SK-N-SH (cell line): ENCODE measurements at regions not wholly inside any gene's neighbourhood (a gene's known extent, or its start where the extent isn't known, plus 50 kb on each side); places are given as distances from the start of the nearest gene placed in this dataset.

Experiments used
- CTCF ChIA-PET: fragments of 300-600, 350-600 bp; formaldehyde crosslinking; extraction: SDS; loops from one replicate; lab custom pipeline; 2021; lab: Yijun Ruan, JAX
- POLR2A ChIA-PET: fragments of 350-600 bp; sonication (Branson Sonifier 250); formaldehyde crosslinking; extraction: SDS; loops from one replicate; lab custom pipeline; 2020; ENCODE audit warnings: antibody characterized with exemption, inconsistent platforms; lab: Yijun Ruan, JAX
- DNase-seq: peaks from one replicate; pipeline ENCODE4 v3.0.0; 2012
- H2AFZ ChIP-seq: fragments of 200-600 bp; sonication (generic); 2 replicates; pipeline ENCODE4 v1.8.1; 2016; ENCODE audit warnings: antibody characterized with exemption, mild to moderate bottlenecking, low read depth
- H3F3A ChIP-seq: fragments of 200-600 bp; sonication (generic); replicated peaks from 2 replicates; pipeline ENCODE3; 2016; ENCODE audit warnings: antibody characterized with exemption, mild to moderate bottlenecking; ENCODE audit not compliant: insufficient read depth
- H3K27ac ChIP-seq, 2 experiments: fragments of 200-500 bp in 1 of 2; fragments of 200-600 bp in 1 of 2; sonication (Bioruptor generic) in 1 of 2; sonication (generic), shearing (Covaris generic) in 1 of 2; 2 replicates each; pipeline versions ENCODE4 v1.5.1 to v1.6.1; 2014 to 2016; ENCODE audit warnings: low read depth in 2 of 2, inconsistent platforms in 1 of 2, low read length in 1 of 2, mild to moderate bottlenecking in 1 of 2, mixed read lengths in 1 of 2
- H3K27me3 ChIP-seq: fragments of 200-600 bp; sonication (generic), shearing (Covaris generic); 2 replicates; pipeline ENCODE4 v1.6.1; 2016; ENCODE audit warnings: mixed run types; ENCODE audit not compliant: insufficient read depth
- H3K36me3 ChIP-seq, 2 experiments: fragments of 200-500 bp in 1 of 2; fragments of 200-600 bp in 1 of 2; sonication (Bioruptor generic) in 1 of 2; sonication (generic) in 1 of 2; replicated peaks in 1 of 2; 2 replicates each; pipeline versions ENCODE3 to v1.5.1; 2014 to 2016; ENCODE audit warnings: low read length in 1 of 2, mild to moderate bottlenecking in 1 of 2; ENCODE audit not compliant: insufficient read depth in 2 of 2, control insufficient read depth in 1 of 2
- H3K4me1 ChIP-seq, 2 experiments: fragments of 200-500 bp in 1 of 2; fragments of 200-600 bp in 1 of 2; sonication (Bioruptor generic) in 1 of 2; sonication (generic), shearing (Covaris generic) in 1 of 2; 2 replicates each; pipeline versions ENCODE4 v1.5.1 to v1.6.1; 2014 to 2016; ENCODE audit warnings: low read depth in 1 of 2, low read length in 1 of 2, mixed run types in 1 of 2; ENCODE audit not compliant: insufficient read depth in 2 of 2, control insufficient read depth in 1 of 2
- H3K4me2 ChIP-seq: fragments of 200-600 bp; sonication (generic), shearing (Covaris generic); 2 replicates; pipeline ENCODE4 v1.6.1; 2017; ENCODE audit warnings: mixed run types
- H3K4me3 ChIP-seq, 2 experiments: fragments of 200-500 bp in 1 of 2; fragments of 200-600 bp in 1 of 2; sonication (Bioruptor generic) in 1 of 2; sonication (generic), shearing (Covaris generic) in 1 of 2; 2 replicates each; pipeline versions ENCODE4 v1.5.1 to v1.8.1; 2014 to 2016; ENCODE audit warnings: low read depth in 2 of 2, inconsistent platforms in 1 of 2, low read length in 1 of 2, mild to moderate bottlenecking in 1 of 2, mixed read lengths in 1 of 2, moderate library complexity in 1 of 2
- H3K79me2 ChIP-seq: fragments of 200-600 bp; sonication (generic); 2 replicates; pipeline ENCODE4 v1.8.1; 2017; ENCODE audit warnings: mild to moderate bottlenecking; ENCODE audit not compliant: insufficient read depth
- H3K9ac ChIP-seq: fragments of 200-600 bp; sonication (generic); 2 replicates; pipeline ENCODE4 v1.6.1; 2017; ENCODE audit warnings: mixed run types
- H3K9me2 ChIP-seq: fragments of 200-600 bp; sonication (generic); 2 replicates; pipeline ENCODE4 v1.6.1; 2017; ENCODE audit warnings: mixed run types
- H3K9me3 ChIP-seq: fragments of 200-600 bp; sonication (generic); 2 replicates; pipeline ENCODE4 v1.6.1; 2017; ENCODE audit warnings: mixed run types, mild to moderate bottlenecking, moderate library complexity
- H4K20me1 ChIP-seq: fragments of 200-600 bp; sonication (generic); 2 replicates; pipeline ENCODE4 v1.6.1; 2017; ENCODE audit warnings: mild to moderate bottlenecking, mixed run types; ENCODE audit not compliant: insufficient read depth
- CHD2 ChIP-seq: fragments of 150-350 bp; IDR thresholded peaks from 2 replicates; pipeline ENCODE4 v1.6.1; 2018; ENCODE audit warnings: low read length; ENCODE audit not compliant: partially characterized antibody
- EP300 ChIP-seq, 2 experiments: IDR thresholded peaks; 2 replicates each; pipeline versions ENCODE4 v1.4.0 to v1.6.1; 2012; ENCODE audit warnings: borderline replicate concordance in 1 of 2, low read depth in 1 of 2, low read length in 1 of 2
- FOXJ3 ChIP-seq: sonication (generic); formaldehyde crosslinking; IDR thresholded peaks from 2 replicates; pipeline ENCODE4 v1.5.1; 2020; ENCODE audit warnings: mild to moderate bottlenecking, missing genetic modification reagents
- FOXM1 ChIP-seq: IDR thresholded peaks from 2 replicates; pipeline ENCODE4 v1.4.0; 2012; ENCODE audit warnings: low read depth, mild to moderate bottlenecking
- GATA2 ChIP-seq: sonication (generic); formaldehyde crosslinking; IDR thresholded peaks from 2 replicates; pipeline ENCODE4 v1.5.0; 2020; ENCODE audit warnings: mild to moderate bottlenecking, missing genetic modification reagents
- JUND ChIP-seq: IDR thresholded peaks from 2 replicates; pipeline ENCODE4 v1.4.0; 2012
- MAX ChIP-seq: IDR thresholded peaks from 2 replicates; pipeline ENCODE4 v1.4.0; 2012; ENCODE audit warnings: low read depth
- RFX5 ChIP-seq: IDR thresholded peaks from 2 replicates; pipeline ENCODE4 v1.6.1; 2012; ENCODE audit warnings: mild to moderate bottlenecking, improper control_type of control experiment, low read length
- RXRA ChIP-seq: IDR thresholded peaks from 2 replicates; pipeline ENCODE4 v1.4.0; 2012; ENCODE audit warnings: low read depth, mild to moderate bottlenecking, borderline replicate concordance
- TEAD4 ChIP-seq: IDR thresholded peaks from 2 replicates; pipeline ENCODE4 v1.4.0; 2012; ENCODE audit warnings: mild to moderate bottlenecking, borderline replicate concordance; ENCODE audit not compliant: insufficient read depth
- USF2 ChIP-seq: fragments of 150-350 bp; IDR thresholded peaks from 2 replicates; pipeline ENCODE4 v1.6.1; 2017; ENCODE audit warnings: antibody characterized with exemption, low read length, low read depth, borderline replicate concordance
- ZBTB33 ChIP-seq: IDR thresholded peaks from 2 replicates; pipeline ENCODE4 v1.4.0; 2012; ENCODE audit warnings: low read depth, borderline replicate concordance
- WGBS: methylation state at CpG from one replicate; pipeline ENCODE4 v1.1.6; 2017; ENCODE audit warnings: low lambda C conversion rate; 5-methylcytosine and 5-hydroxymethylcytosine counted together

GRCh38 chr3:40615110-40615915 is 90.6 kb downstream of the ZNF621 start:
- no peak overlapping the region for H3K9ac ChIP-seq
- DNase-seq: peak; percentile 63
- no peaks in the 10 kb centered on the region for H3K79me2 ChIP-seq
- no peaks in the 10 kb centered on the region for H3F3A ChIP-seq
- H3K9me2 ChIP-seq: no peaks in the 10 kb centered on the region
- H4K20me1 ChIP-seq: no peaks in the 10 kb centered on the region
- no peak overlapping the region; a peak in 1 of 4 replicates for H3K27ac ChIP-seq
- no peak overlapping the region for H2AFZ ChIP-seq
- H3K4me2 ChIP-seq: peak overlapping the region; percentile 57; the same call in 1 of the 2 replicates
- WGBS: 31% methylated on average over 33 of the region's 33 CpGs
- peak overlapping the region in 1 of 2 experiments; percentile 19; a peak in 1 of 4 replicates for H3K4me3 ChIP-seq
- H3K27me3 ChIP-seq: peaks cover 10% of the 10 kb centered on the region; the same call in 1 of the 2 replicates
- no peaks in the 10 kb centered on the region for H3K36me3 ChIP-seq
- H3K4me1 ChIP-seq: peaks cover 0 to 13% of the 10 kb centered on the region in 2 experiments; a peak in 1 of 4 replicates
- H3K9me3 ChIP-seq: no peaks in the 10 kb centered on the region
- POLR2A ChIA-PET: no interaction called here
- CTCF ChIA-PET: interaction anchor here (0.9 to 1.1 kb wide), 2 partner anchors 18 to 35 kb away, joined by 3 read pairs; no protein-coding TSS in a partner anchor
- TF ChIP-seq FOXM1 (no peak), CHD2 (no peak), TEAD4 (no peak), MAX (no peak), GATA2 (peak; percentile 73), RXRA (no peak)

- Histone ChIP-seq H3K36me3 (no peaks in the 10 kb centered on the region), H3F3A (no peaks in the 10 kb centered on the region), H4K20me1 (no peaks in the 10 kb centered on the region), H3K9ac (no peak overlapping the region), H3K9me3 (no peaks in the 10 kb centered on the region), H3K27ac (no peak overlapping the region), H3K4me2 (peak overlapping the region; percentile 57; the same call in 1 of the 2 replicates), H3K9me2 (no peaks in the 10 kb centered on the region), H3K4me1 (peaks cover 0 to 13% of the 10 kb centered on the region in 2 experiments; a peak in 1 of 4 replicates), H3K79me2 (no peaks in the 10 kb centered on the region), H2AFZ (no peak overlapping the region), H3K27me3 (peaks cover 10% of the 10 kb centered on the region; the same call in 1 of the 2 replicates), H3K4me3 (no peak overlapping the region; a peak in 1 of 4 replicates)
- DNase-seq: peak; percentile 15
- ChIA-PET CTCF (interaction anchor here (0.9 to 1.1 kb wide), 2 partner anchors 18 to 35 kb away, joined by 3 read pairs; no protein-coding TSS in a partner anchor), POLR2A (interaction anchor here (0.5 kb wide), 1 partner anchor 711 kb away, joined by 4 read pairs; no protein-coding TSS in a partner anchor)
- WGBS: 52% methylated on average over 14 of the region's 16 CpGs
- peak; percentile 1; the same call in 1 of the 2 replicates for TF ChIP-seq GATA2
- TF ChIP-seq FOXJ3 (CRISPR knock-in tag): no peak
Measured at GRCh38 chr3:40615918-40616819, 91.4 kb downstream of the ZNF621 start.

GRCh38 chr3:40617084-40617483 is 92.3 kb downstream of the ZNF621 start:
- DNase-seq: no peak
- Histone ChIP-seq H3K79me2 (no peaks in the 10 kb centered on the region), H2AFZ (no peak overlapping the region), H3K9me3 (no peaks in the 10 kb centered on the region), H3K9ac (no peak overlapping the region), H4K20me1 (no peaks in the 10 kb centered on the region), H3K27me3 (peaks cover 10% of the 10 kb centered on the region; the same call in 1 of the 2 replicates), H3K4me3 (no peak overlapping the region), H3K27ac (no peak overlapping the region), H3K9me2 (no peaks in the 10 kb centered on the region), H3K36me3 (no peaks in the 10 kb centered on the region), H3F3A (no peaks in the 10 kb centered on the region), H3K4me1 (peaks cover 0 to 13% of the 10 kb centered on the region in 2 experiments; a peak in 1 of 4 replicates), H3K4me2 (no peak overlapping the region)
- CTCF ChIA-PET: no interaction called here
- TF ChIP-seq ZBTB33 (no peak), EP300 (IDR thresholded peaks at IDR 0.05; ENCODE audit: borderline replicate concordance in 1 of 2, low read depth in 1 of 2, low read length in 1 of 2) (no peak), RFX5 (no peak), CHD2 (no peak), RXRA (no peak), FOXM1 (no peak), USF2 (no peak), JUND (no peak)
- POLR2A ChIA-PET: no interaction called here
- WGBS: 46% methylated on average over 2 of the region's 3 CpGs
